ENCODE measurements at regions not wholly inside any gene's neighbourhood (a gene's known extent, or its start where the extent isn't known, plus 50 kb on each side); places are given as distances from the start of the nearest gene placed in this dataset.

DNA sequence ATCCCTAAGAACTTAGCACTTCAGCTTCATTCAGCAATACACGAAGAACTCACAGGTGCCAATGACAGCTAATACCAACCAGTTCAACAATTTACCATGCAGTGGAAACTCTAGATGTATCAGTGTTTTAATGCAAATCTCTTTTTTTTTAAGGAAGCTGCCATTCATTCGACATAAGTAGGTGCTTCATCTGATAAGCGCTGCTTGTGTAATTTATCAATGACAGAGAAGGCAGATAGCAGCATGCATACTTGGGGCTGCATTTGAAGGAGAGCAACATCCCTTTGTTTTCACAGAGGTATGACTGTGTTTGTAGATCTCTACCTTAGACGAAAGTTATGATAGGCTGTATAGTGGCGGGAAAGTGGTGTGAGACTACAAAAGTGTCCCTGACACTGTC, 977.1 kb downstream of the AACS start:
- no peak for TF ChIP-seq POLR2A (IDR thresholded peaks at IDR 0.05)
- TF ChIP-seq, protein P1, sequence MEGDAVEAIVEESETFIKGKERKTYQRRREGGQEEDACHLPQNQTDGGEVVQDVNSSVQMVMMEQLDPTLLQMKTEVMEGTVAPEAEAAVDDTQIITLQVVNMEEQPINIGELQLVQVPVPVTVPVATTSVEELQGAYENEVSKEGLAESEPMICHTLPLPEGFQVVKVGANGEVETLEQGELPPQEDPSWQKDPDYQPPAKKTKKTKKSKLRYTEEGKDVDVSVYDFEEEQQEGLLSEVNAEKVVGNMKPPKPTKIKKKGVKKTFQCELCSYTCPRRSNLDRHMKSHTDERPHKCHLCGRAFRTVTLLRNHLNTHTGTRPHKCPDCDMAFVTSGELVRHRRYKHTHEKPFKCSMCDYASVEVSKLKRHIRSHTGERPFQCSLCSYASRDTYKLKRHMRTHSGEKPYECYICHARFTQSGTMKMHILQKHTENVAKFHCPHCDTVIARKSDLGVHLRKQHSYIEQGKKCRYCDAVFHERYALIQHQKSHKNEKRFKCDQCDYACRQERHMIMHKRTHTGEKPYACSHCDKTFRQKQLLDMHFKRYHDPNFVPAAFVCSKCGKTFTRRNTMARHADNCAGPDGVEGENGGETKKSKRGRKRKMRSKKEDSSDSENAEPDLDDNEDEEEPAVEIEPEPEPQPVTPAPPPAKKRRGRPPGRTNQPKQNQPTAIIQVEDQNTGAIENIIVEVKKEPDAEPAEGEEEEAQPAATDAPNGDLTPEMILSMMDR (IDR thresholded peaks at IDR 0.05), result no peak

All from prostate gland (tissue), 2 donors.